ENCODE measurements at regions not wholly inside any gene's neighbourhood (a gene's known extent, or its start where the extent isn't known, plus 50 kb on each side); places are given as distances from the start of the nearest gene placed in this dataset.
"Not testable (repeated sequence)": the region's sequence is repeated elsewhere in the genome, so short reads cannot be mapped to it uniquely, and the experiment has no call there.

GRCh38 chr14:43135877-43136411 is 1371.1 kb downstream of the FSCB start:
- DNase-seq = no peak

- DNase-seq = no peak
Observed at GRCh38 chr14:43132441-43132840, 1374.6 kb downstream of the FSCB start.

GRCh38 chr14:43128429-43128828 is 1378.7 kb downstream of the FSCB start:
- DNase-seq = not testable (repeated sequence)

GRCh38 chr14:43127874-43128273 is 1379.2 kb downstream of the FSCB start:
- not testable (repeated sequence) for DNase-seq

GRCh38 chr14:43123544-43123943 is 1383.5 kb downstream of the FSCB start:
- DNase-seq = no peak

- no peak for DNase-seq
Observed at GRCh38 chr14:43119672-43120071, 1387.4 kb downstream of the FSCB start.

- no peak for DNase-seq
Observed at GRCh38 chr14:43116341-43116740, 1390.7 kb downstream of the FSCB start.

GRCh38 chr14:43105305-43105704 is 1401.8 kb downstream of the FSCB start:
- DNase-seq = no peak

- no peak for DNase-seq
Observed at GRCh38 chr14:43090380-43090779, 1416.7 kb downstream of the FSCB start.

- no peak for DNase-seq
Observed at GRCh38 chr14:43087666-43088065, 1419.4 kb downstream of the FSCB start.

GRCh38 chr14:43085819-43086218 is 1421.3 kb downstream of the FSCB start:
- DNase-seq = no peak

GRCh38 chr14:43067372-43067771 is 1439.7 kb downstream of the FSCB start:
- not testable (repeated sequence) for DNase-seq

GRCh38 chr14:43056106-43056505 is 1449.4 kb downstream of the LRFN5 start:
- DNase-seq = no peak

GRCh38 chr14:43052897-43053296 is 1446.2 kb downstream of the LRFN5 start:
- no peak for DNase-seq

GRCh38 chr14:43043850-43044249 is 1437.2 kb downstream of the LRFN5 start:
- no peak for DNase-seq

GRCh38 chr14:43042408-43042807 is 1435.7 kb downstream of the LRFN5 start:
- no peak for DNase-seq

GRCh38 chr14:43041976-43042375 is 1435.3 kb downstream of the LRFN5 start:
- DNase-seq = no peak

- no peak for DNase-seq
Observed at GRCh38 chr14:43041207-43041606, 1434.5 kb downstream of the LRFN5 start.

GRCh38 chr14:43039881-43040280 is 1433.2 kb downstream of the LRFN5 start:
- no peak for DNase-seq

- DNase-seq = no peak
Observed at GRCh38 chr14:43031598-43031997, 1424.9 kb downstream of the LRFN5 start.

- DNase-seq = no peak
Observed at GRCh38 chr14:43022094-43022800, 1415.6 kb downstream of the LRFN5 start.

GRCh38 chr14:43019826-43020225 is 1413.2 kb downstream of the LRFN5 start:
- DNase-seq = no peak

- DNase-seq = no peak
Observed at GRCh38 chr14:43014338-43014737, 1407.7 kb downstream of the LRFN5 start.

GRCh38 chr14:43012817-43013216 is 1406.1 kb downstream of the LRFN5 start:
- no peak for DNase-seq

- no peak for DNase-seq
Observed at GRCh38 chr14:43005807-43006206, 1399.1 kb downstream of the LRFN5 start.

All from CD4-positive, alpha-beta T cell treated with Interleukin-12 subunit alpha and Interleukin-12 subunit beta, for 1 hour (primary cell).